Activated T-helper 1 cell treated with anti-CD3 and anti-CD28 coated beads, Interleukin-2, amount 50 U/mL, for 16 hours (primary cell): ENCODE measurements at regions not wholly inside any gene's neighbourhood (a gene's known extent, or its start where the extent isn't known, plus 50 kb on each side); places are given as distances from the start of the nearest gene placed in this dataset.

ENCODE experiments used
- DNase-seq, 2 donors: peaks; one replicate each; pipeline ENCODE4 v3.0.0-alpha.2; 2020; ENCODE audit warnings: low read depth in 1 of 2, low spot score in 1 of 2

GRCh38 chr2:204265681-204266181 lies 279.5 kb upstream of the PARD3B start:
- no peak for DNase-seq

- DNase-seq = no peak
These were observed 276.8 kb upstream of the PARD3B start for GRCh38 chr2:204268458-204268857.

- no peak for DNase-seq
These were observed 276.3 kb upstream of the PARD3B start for GRCh38 chr2:204268971-204269370.

- DNase-seq = no peak
These were observed 273.2 kb upstream of the PARD3B start for GRCh38 chr2:204272089-204272488.

GRCh38 chr2:204272610-204273287 lies 272.5 kb upstream of the PARD3B start:
- DNase-seq = no peak

GRCh38 chr2:204274429-204274828 lies 270.8 kb upstream of the PARD3B start:
- no peak for DNase-seq

- no peak for DNase-seq
These were observed 270.3 kb upstream of the PARD3B start for GRCh38 chr2:204274991-204275390.

- no peak for DNase-seq
These were observed 268.0 kb upstream of the PARD3B start for GRCh38 chr2:204277226-204277625.

GRCh38 chr2:204278454-204278853 lies 266.8 kb upstream of the PARD3B start:
- no peak for DNase-seq

- no peak for DNase-seq
These were observed 265.5 kb upstream of the PARD3B start for GRCh38 chr2:204279819-204280218.

GRCh38 chr2:204280262-204280668 lies 265.0 kb upstream of the PARD3B start:
- DNase-seq = no peak

- no peak for DNase-seq
These were observed 263.2 kb upstream of the PARD3B start for GRCh38 chr2:204282081-204282480.

GRCh38 chr2:204282525-204282924 lies 262.8 kb upstream of the PARD3B start:
- no peak for DNase-seq

GRCh38 chr2:204289066-204289465 lies 256.2 kb upstream of the PARD3B start:
- DNase-seq = no peak

- DNase-seq = no peak
These were observed 252.8 kb upstream of the PARD3B start for GRCh38 chr2:204292439-204292838.

GRCh38 chr2:204293884-204294747 lies 251.2 kb upstream of the PARD3B start:
- no peak for DNase-seq

GRCh38 chr2:204298404-204298803 lies 246.9 kb upstream of the PARD3B start:
- no peak for DNase-seq

GRCh38 chr2:204299766-204300165 lies 245.5 kb upstream of the PARD3B start:
- no peak for DNase-seq

- no peak for DNase-seq
These were observed 238.6 kb upstream of the PARD3B start for GRCh38 chr2:204306667-204307066.

- DNase-seq = no peak
These were observed 233.2 kb upstream of the PARD3B start for GRCh38 chr2:204312105-204312504.

GRCh38 chr2:204313256-204313655 lies 232.0 kb upstream of the PARD3B start:
- no peak for DNase-seq

GRCh38 chr2:204315236-204315662 lies 230.0 kb upstream of the PARD3B start:
- no peak for DNase-seq
